ENCODE measurements at regions not wholly inside any gene's neighbourhood (a gene's known extent, or its start where the extent isn't known, plus 50 kb on each side); places are given as distances from the start of the nearest gene placed in this dataset.

- intact Hi-C loops (cut with micrococcal nuclease; ENCODE audit: unreplicated experiment), result loop anchor here (5.0 kb wide), 2 partner anchors 119 to 209 kb away; no protein-coding TSS in a partner anchor
- peaks cover 12% of the 10 kb centered on the region for H3K4me1 Mint-ChIP-seq (ENCODE audit: low read depth, unreplicated experiment)
- no peaks in the 10 kb centered on the region for H3K9me3 Mint-ChIP-seq (ENCODE audit: unreplicated experiment)
- H3K27ac Mint-ChIP-seq (ENCODE audit: unreplicated experiment), result no peak overlapping the region
- Histone ChIP-seq H3K4me3 (ENCODE audit: low read depth, low read length) (no peak overlapping the region), H3K4me1 (no peaks in the 10 kb centered on the region), H3K9me3 (no peaks in the 10 kb centered on the region), H3K36me3 (ENCODE audit: control insufficient read depth, insufficient read depth, low read length) (no peaks in the 10 kb centered on the region), H3K27me3 (replicated peaks; ENCODE audit: control insufficient read depth, insufficient read depth, low read length) (no peaks in the 10 kb centered on the region)
- H3K27me3 Mint-ChIP-seq (ENCODE audit: insufficient read depth, unreplicated experiment), result no peaks in the 10 kb centered on the region
- H3K36me3 Mint-ChIP-seq (ENCODE audit: insufficient read depth, unreplicated experiment), result no peaks in the 10 kb centered on the region
- no peak overlapping the region for H3K4me3 Mint-ChIP-seq (ENCODE audit: unreplicated experiment)
- TF ChIP-seq CTCF (IDR thresholded peaks at IDR 0.05; ENCODE audit: insufficient read depth in 1 of 2, low read depth in 1 of 2, low read length in 1 of 2, severe bottlenecking in 1 of 2, unreplicated experiment in 1 of 2), result no peak
- no TSS peak for BruUV-seq (replicated peaks)
- DNase-seq, result no peak
- ChIA-PET POLR2A (no interaction called here), CTCF (no interaction called here)
These were observed 118.3 kb downstream of the FAT3 start for GRCh38 chr11:92342886-92343285.

- Mint-ChIP-seq H3K27ac (ENCODE audit: unreplicated experiment) (no peak overlapping the region), H3K4me1 (ENCODE audit: low read depth, unreplicated experiment) (peaks cover 8% of the 10 kb centered on the region), H3K27me3 (ENCODE audit: insufficient read depth, unreplicated experiment) (no peaks in the 10 kb centered on the region), H3K4me3 (ENCODE audit: unreplicated experiment) (no peak overlapping the region), H3K9me3 (ENCODE audit: unreplicated experiment) (no peaks in the 10 kb centered on the region), H3K36me3 (ENCODE audit: insufficient read depth, unreplicated experiment) (no peaks in the 10 kb centered on the region)
- BruUV-seq (replicated peaks), result no TSS peak
- no peaks in the 10 kb centered on the region for H3K27me3 ChIP-seq (replicated peaks; ENCODE audit: control insufficient read depth, insufficient read depth, low read length)
- intact Hi-C loops (cut with micrococcal nuclease; ENCODE audit: unreplicated experiment), result no loop called here
- H3K9me3 ChIP-seq, result no peaks in the 10 kb centered on the region
- ChIA-PET CTCF (no interaction called here), POLR2A (no interaction called here)
- H3K4me3 ChIP-seq (ENCODE audit: low read depth, low read length), result no peak overlapping the region
- no peaks in the 10 kb centered on the region for H3K4me1 ChIP-seq
- no peaks in the 10 kb centered on the region for H3K36me3 ChIP-seq (ENCODE audit: control insufficient read depth, insufficient read depth, low read length)
- TF ChIP-seq CTCF (IDR thresholded peaks at IDR 0.05; ENCODE audit: insufficient read depth in 1 of 2, low read depth in 1 of 2, low read length in 1 of 2, severe bottlenecking in 1 of 2, unreplicated experiment in 1 of 2), result no peak
- no peak for DNase-seq
These were observed 121.6 kb downstream of the FAT3 start for GRCh38 chr11:92346220-92346619.

- no peaks in the 10 kb centered on the region for H3K27me3 ChIP-seq (replicated peaks; ENCODE audit: control insufficient read depth, insufficient read depth, low read length)
- Mint-ChIP-seq H3K9me3 (ENCODE audit: unreplicated experiment) (no peaks in the 10 kb centered on the region), H3K36me3 (ENCODE audit: insufficient read depth, unreplicated experiment) (no peaks in the 10 kb centered on the region), H3K27me3 (ENCODE audit: insufficient read depth, unreplicated experiment) (no peaks in the 10 kb centered on the region), H3K27ac (ENCODE audit: unreplicated experiment) (no peak overlapping the region), H3K4me1 (ENCODE audit: low read depth, unreplicated experiment) (no peaks in the 10 kb centered on the region), H3K4me3 (ENCODE audit: unreplicated experiment) (no peak overlapping the region)
- H3K36me3 ChIP-seq (ENCODE audit: control insufficient read depth, insufficient read depth, low read length), result no peaks in the 10 kb centered on the region
- H3K4me3 ChIP-seq (ENCODE audit: low read depth, low read length), result no peak overlapping the region
- no peaks in the 10 kb centered on the region for H3K9me3 ChIP-seq
- BruUV-seq (replicated peaks), result no TSS peak
- CTCF ChIA-PET, result no interaction called here
- DNase-seq, result no peak
- TF ChIP-seq CTCF (IDR thresholded peaks at IDR 0.05; ENCODE audit: insufficient read depth in 1 of 2, low read depth in 1 of 2, low read length in 1 of 2, severe bottlenecking in 1 of 2, unreplicated experiment in 1 of 2), result no peak
- POLR2A ChIA-PET, result interaction anchor here (0.6 kb wide), 1 partner anchor 78 kb away, joined by 3 read pairs; no protein-coding TSS in a partner anchor
- no peaks in the 10 kb centered on the region for H3K4me1 ChIP-seq
- intact Hi-C loops (cut with micrococcal nuclease; ENCODE audit: unreplicated experiment), result no loop called here
These were observed 122.8 kb downstream of the FAT3 start for GRCh38 chr11:92347454-92347853.

Data from Caco-2 (cell line).